Activated naive CD4-positive, alpha-beta T cell treated with anti-CD3 and anti-CD28 coated beads, Interleukin-2, amount 10 ng/mL, durations not matched to agents 7 days and 5 days (primary cell): ENCODE measurements at regions not wholly inside any gene's neighbourhood (a gene's known extent, or its start where the extent isn't known, plus 50 kb on each side); places are given as distances from the start of the nearest gene placed in this dataset.

Source experiments
- CTCF ChIA-PET: fragments of 350-600 bp; sonication (Branson Sonifier 250); formaldehyde crosslinking; loops from one replicate; lab custom pipeline; 2021; ENCODE audit warnings: antibody characterized with exemption; lab: Charles Lee
- DNase-seq: peaks from one replicate; pipeline ENCODE4 v3.0.0-alpha.2; 2020
- H3K27ac Mint-ChIP-seq: one replicate; pipeline ENCODE4 v1.8.0; 2021; ENCODE audit warnings: mild to moderate bottlenecking, moderate library complexity, mixed read lengths
- H3K27me3 Mint-ChIP-seq: one replicate; pipeline ENCODE4 v1.8.0; 2021; ENCODE audit warnings: mild to moderate bottlenecking, mixed read lengths
- H3K36me3 Mint-ChIP-seq: one replicate; pipeline ENCODE4 v1.8.0; 2021; ENCODE audit warnings: mixed read lengths
- H3K4me1 Mint-ChIP-seq: one replicate; pipeline ENCODE4 v1.8.0; 2021; ENCODE audit warnings: mixed read lengths
- H3K4me3 Mint-ChIP-seq: one replicate; pipeline ENCODE4 v1.8.0; 2021; ENCODE audit warnings: mild to moderate bottlenecking, moderate library complexity, mixed read lengths
- H3K9me3 Mint-ChIP-seq: one replicate; pipeline ENCODE4 v1.8.0; 2021; ENCODE audit warnings: mixed read lengths

- CTCF ChIA-PET = no interaction called here
- no peaks in the 10 kb centered on the region for H3K36me3 Mint-ChIP-seq
Measured at GRCh38 chr2:216320852-216321251, 51.4 kb downstream of the MARCHF4 start.

GRCh38 chr2:216319771-216320170 is 52.5 kb downstream of the MARCHF4 start:
- no peaks in the 10 kb centered on the region for H3K4me1 Mint-ChIP-seq
- no peak overlapping the region for H3K27ac Mint-ChIP-seq

More at GRCh38 chr2:216320852-216321251, 51.4 kb downstream of the MARCHF4 start:
- Mint-ChIP-seq H3K27ac (no peak overlapping the region), H3K4me3 (no peak overlapping the region), H3K9me3 (no peaks in the 10 kb centered on the region), H3K27me3 (peaks cover 8% of the 10 kb centered on the region), H3K4me1 (no peaks in the 10 kb centered on the region)
- no peak for DNase-seq

DNA sequence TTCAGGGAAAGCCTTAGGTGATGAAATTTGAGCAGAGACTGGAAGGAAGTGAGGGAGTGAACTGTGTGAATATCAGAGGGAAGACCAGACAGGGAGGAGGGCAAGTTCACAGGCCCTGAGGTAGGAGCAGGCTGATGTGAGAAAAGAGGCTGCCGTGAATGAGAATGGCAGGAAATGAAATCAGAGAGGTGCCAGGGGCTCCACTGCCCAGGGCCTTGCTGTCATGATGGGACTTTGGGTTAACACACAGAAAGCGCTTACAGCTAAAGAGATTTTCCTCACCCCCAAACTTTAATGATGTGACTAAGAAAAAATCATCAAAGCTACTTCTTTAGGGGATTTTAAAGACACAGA is 53.8 kb downstream of the MARCHF4 start:
- Mint-ChIP-seq H3K36me3 (no peaks in the 10 kb centered on the region), H3K27ac (no peak overlapping the region), H3K4me1 (no peaks in the 10 kb centered on the region), H3K4me3 (no peak overlapping the region), H3K9me3 (no peaks in the 10 kb centered on the region), H3K27me3 (peaks cover 10% of the 10 kb centered on the region)
- DNase-seq = no peak
- CTCF ChIA-PET = no interaction called here

More at GRCh38 chr2:216319771-216320170, 52.5 kb downstream of the MARCHF4 start:
- no peak for DNase-seq
- H3K36me3 Mint-ChIP-seq = no peaks in the 10 kb centered on the region
- peaks cover 10% of the 10 kb centered on the region for H3K27me3 Mint-ChIP-seq
- no peaks in the 10 kb centered on the region for H3K9me3 Mint-ChIP-seq
- CTCF ChIA-PET = no interaction called here
- H3K4me3 Mint-ChIP-seq = no peak overlapping the region

DNA sequence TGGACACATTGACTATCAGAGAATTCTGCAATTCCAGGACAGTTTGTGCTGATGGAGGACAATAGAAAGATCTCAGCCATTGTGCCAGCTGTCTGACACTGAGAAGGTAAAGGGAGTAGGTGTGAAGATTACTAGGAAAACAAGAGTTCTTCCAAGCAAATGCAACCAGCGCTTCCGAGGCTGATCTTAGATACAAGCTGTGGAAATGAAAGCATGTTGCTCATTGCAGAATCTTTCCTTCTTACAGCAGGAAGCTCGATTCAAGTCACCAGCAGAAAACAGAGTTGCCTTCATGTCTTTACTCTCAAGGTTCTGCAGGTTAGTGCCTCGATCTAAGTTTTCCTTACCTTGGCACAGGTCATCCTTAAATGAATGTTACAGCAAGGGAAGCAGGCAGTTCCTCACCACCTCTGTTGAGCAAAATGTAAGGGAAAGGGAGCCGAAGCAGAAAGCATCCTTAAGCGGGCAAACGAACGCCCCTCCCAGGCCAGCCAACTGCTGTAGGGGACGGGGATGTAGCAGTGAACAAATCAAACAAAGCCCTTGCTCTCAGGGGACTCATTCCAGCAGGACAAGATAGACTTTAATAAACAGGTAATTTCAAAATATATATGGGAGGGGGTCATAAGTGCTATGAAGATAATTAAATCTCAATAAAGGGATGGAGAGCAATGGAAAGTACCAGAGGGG is 54.3 kb downstream of the MARCHF4 start:
- DNase-seq = no peak
- H3K4me1 Mint-ChIP-seq = no peaks in the 10 kb centered on the region
- H3K27ac Mint-ChIP-seq = no peak overlapping the region
- CTCF ChIA-PET = no interaction called here
- H3K36me3 Mint-ChIP-seq = no peaks in the 10 kb centered on the region
- peaks cover 10% of the 10 kb centered on the region for H3K27me3 Mint-ChIP-seq
- H3K4me3 Mint-ChIP-seq = no peak overlapping the region
- no peaks in the 10 kb centered on the region for H3K9me3 Mint-ChIP-seq

DNA sequence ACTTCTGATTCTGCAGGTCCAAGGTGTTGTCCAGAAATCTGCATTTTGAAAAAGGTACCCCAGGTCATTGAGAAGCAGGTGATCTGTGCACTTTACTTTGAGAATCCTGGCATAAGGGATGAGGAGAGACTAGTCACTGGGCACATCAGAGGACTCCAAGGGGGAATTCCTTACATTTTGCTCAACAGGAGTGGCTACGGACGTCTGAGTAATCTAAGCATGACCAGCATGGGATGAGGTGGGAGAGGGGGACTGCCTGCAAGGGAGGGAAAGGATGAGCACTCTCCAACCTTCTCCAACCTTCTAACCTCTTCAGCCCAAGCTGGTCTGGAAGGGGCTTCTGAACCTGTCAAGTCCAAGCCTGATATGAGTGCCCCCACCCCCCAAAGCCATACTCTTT is 55.5 kb downstream of the MARCHF4 start:
- Mint-ChIP-seq H3K36me3 (no peaks in the 10 kb centered on the region), H3K4me3 (no peak overlapping the region), H3K4me1 (no peaks in the 10 kb centered on the region), H3K9me3 (no peaks in the 10 kb centered on the region), H3K27me3 (peaks cover 10% of the 10 kb centered on the region), H3K27ac (no peak overlapping the region)
- no peak for DNase-seq
- CTCF ChIA-PET = interaction anchor here (0.7 kb wide), 1 partner anchor 34 kb away, joined by 3 read pairs; no protein-coding TSS in a partner anchor

- no peaks in the 10 kb centered on the region for H3K4me1 Mint-ChIP-seq
- H3K27me3 Mint-ChIP-seq = peaks cover 10% of the 10 kb centered on the region
- no peaks in the 10 kb centered on the region for H3K9me3 Mint-ChIP-seq
- CTCF ChIA-PET = no interaction called here
- no peaks in the 10 kb centered on the region for H3K36me3 Mint-ChIP-seq
- no peak overlapping the region for H3K4me3 Mint-ChIP-seq
- DNase-seq = no peak
- no peak overlapping the region for H3K27ac Mint-ChIP-seq
Measured at GRCh38 chr2:216315802-216316603, 56.3 kb downstream of the MARCHF4 start.

DNA sequence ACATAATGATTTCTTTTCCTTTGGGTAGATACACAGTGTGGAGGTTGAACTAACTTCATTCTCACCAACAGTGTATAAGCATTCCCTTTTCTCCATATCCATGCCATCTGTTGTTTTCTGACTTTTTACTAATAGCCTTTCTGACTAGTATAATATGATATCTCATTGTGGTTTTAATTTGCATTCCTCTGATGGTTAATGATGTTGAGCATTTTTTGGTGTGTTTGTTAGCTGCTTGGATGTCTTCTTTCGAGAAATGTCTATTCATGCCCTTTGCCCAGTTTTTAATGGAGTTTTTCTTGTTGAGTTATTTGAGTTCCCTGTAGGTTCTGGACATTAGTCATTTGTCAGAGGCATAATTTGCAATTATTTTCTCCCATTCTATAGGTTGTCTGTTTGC is 59.8 kb downstream of the MARCHF4 start:
- H3K27me3 Mint-ChIP-seq = peaks cover 10% of the 10 kb centered on the region
- CTCF ChIA-PET = no interaction called here
- H3K36me3 Mint-ChIP-seq = no peaks in the 10 kb centered on the region
- no peak overlapping the region for H3K27ac Mint-ChIP-seq
- DNase-seq = no peak
- no peak overlapping the region for H3K4me3 Mint-ChIP-seq
- no peaks in the 10 kb centered on the region for H3K9me3 Mint-ChIP-seq
- no peaks in the 10 kb centered on the region for H3K4me1 Mint-ChIP-seq

DNA sequence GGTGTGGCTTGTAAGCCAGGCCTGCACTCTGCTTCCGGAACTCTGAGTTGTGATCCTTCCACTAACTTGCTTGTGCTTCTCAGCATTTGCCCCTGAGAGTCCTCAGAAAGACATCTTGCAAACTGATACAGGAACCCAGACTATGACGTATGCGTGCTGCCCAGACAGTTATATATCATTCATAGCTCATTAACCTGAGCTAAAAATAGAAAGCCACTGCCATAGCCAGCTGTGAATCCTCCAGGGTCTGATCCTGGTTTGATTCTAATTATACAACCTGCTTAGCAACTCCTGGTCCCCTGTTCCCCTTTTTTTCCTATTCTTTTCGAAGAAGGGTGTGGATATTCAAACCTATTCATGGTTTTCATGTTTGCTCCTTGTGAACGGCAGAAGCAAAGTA is 63.7 kb downstream of the MARCHF4 start:
- H3K27ac Mint-ChIP-seq = no peak overlapping the region

GRCh38 chr2:216307496-216307895 is 64.8 kb downstream of the MARCHF4 start:
- no peaks in the 10 kb centered on the region for H3K27me3 Mint-ChIP-seq
- CTCF ChIA-PET = no interaction called here
- no peaks in the 10 kb centered on the region for H3K4me1 Mint-ChIP-seq
- no peak overlapping the region for H3K27ac Mint-ChIP-seq
- H3K9me3 Mint-ChIP-seq = no peaks in the 10 kb centered on the region
- no peak overlapping the region for H3K4me3 Mint-ChIP-seq
- H3K36me3 Mint-ChIP-seq = no peaks in the 10 kb centered on the region
- no peak for DNase-seq

More for the DNA sequence above, 63.7 kb downstream of the MARCHF4 start:
- no peaks in the 10 kb centered on the region for H3K27me3 Mint-ChIP-seq
- H3K4me1 Mint-ChIP-seq = no peaks in the 10 kb centered on the region
- H3K4me3 Mint-ChIP-seq = no peak overlapping the region
- no peaks in the 10 kb centered on the region for H3K36me3 Mint-ChIP-seq
- CTCF ChIA-PET = no interaction called here
- H3K9me3 Mint-ChIP-seq = no peaks in the 10 kb centered on the region
- no peak for DNase-seq

DNA sequence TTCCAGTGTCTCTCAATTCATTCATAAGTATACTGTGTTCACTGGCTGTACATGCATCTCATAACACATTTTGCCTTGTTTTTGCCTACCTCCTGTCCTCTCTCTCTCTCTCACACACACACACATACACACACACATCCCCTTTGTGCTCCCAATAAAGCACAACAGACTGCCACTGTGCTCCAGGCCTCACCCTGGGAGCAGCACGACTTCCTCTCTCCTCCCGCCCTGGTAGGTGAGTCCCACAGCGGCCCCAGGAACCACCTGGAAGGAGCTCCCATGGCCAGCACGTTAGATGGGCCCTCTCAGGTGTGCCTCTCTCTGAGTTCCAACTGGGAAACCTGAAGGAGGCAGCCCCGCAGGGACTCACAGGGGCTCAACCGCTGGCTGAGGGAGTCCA is 65.4 kb downstream of the MARCHF4 start:
- no peak for DNase-seq
- Mint-ChIP-seq H3K27ac (no peak overlapping the region), H3K36me3 (no peaks in the 10 kb centered on the region), H3K4me1 (no peaks in the 10 kb centered on the region), H3K4me3 (no peak overlapping the region), H3K27me3 (no peaks in the 10 kb centered on the region), H3K9me3 (no peaks in the 10 kb centered on the region)
- CTCF ChIA-PET = no interaction called here

DNA sequence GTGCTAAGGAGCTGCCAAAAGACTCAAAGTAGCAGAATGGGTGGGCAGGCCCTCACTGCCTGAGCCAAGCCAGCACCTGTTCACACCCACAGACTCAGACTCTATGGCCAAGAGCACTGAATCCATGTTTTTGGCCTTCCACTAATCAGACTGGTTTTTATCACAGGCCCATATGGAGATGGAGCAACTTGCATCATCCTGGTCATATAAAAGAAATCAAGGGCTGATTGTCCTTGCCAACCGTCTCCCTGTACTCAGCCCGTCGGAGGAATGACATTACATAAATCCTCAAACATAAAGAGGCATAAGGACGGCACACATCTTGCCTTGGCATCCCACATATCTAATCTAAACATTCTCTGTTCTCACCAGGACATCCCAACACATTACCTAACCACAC is 66.7 kb downstream of the MARCHF4 start:
- Mint-ChIP-seq H3K36me3 (no peaks in the 10 kb centered on the region), H3K27ac (no peak overlapping the region), H3K4me3 (no peak overlapping the region), H3K27me3 (no peaks in the 10 kb centered on the region), H3K4me1 (no peaks in the 10 kb centered on the region), H3K9me3 (no peaks in the 10 kb centered on the region)
- DNase-seq = no peak
- CTCF ChIA-PET = no interaction called here

GRCh38 chr2:216302981-216303676 is 69.2 kb downstream of the MARCHF4 start:
- Mint-ChIP-seq H3K4me1 (no peaks in the 10 kb centered on the region), H3K36me3 (no peaks in the 10 kb centered on the region), H3K27me3 (peaks cover 4% of the 10 kb centered on the region), H3K27ac (no peak overlapping the region), H3K9me3 (no peaks in the 10 kb centered on the region), H3K4me3 (no peak overlapping the region)
- CTCF ChIA-PET = interaction anchor here (1.5 kb wide), 1 partner anchor 20 kb away, joined by 4 read pairs; no protein-coding TSS in a partner anchor
- DNase-seq = no peak

GRCh38 chr2:216300906-216301305 is 71.4 kb downstream of the MARCHF4 start:
- CTCF ChIA-PET = interaction anchor here (0.7 to 2.2 kb wide), 2 partner anchors 17 to 18 kb away, joined by 3 to 6 read pairs; no protein-coding TSS in a partner anchor
- no peaks in the 10 kb centered on the region for H3K9me3 Mint-ChIP-seq

GRCh38 chr2:216299588-216299987 is 72.7 kb downstream of the MARCHF4 start:
- H3K36me3 Mint-ChIP-seq = no peaks in the 10 kb centered on the region
- H3K27ac Mint-ChIP-seq = no peak overlapping the region
- H3K4me1 Mint-ChIP-seq = peaks cover 11% of the 10 kb centered on the region
- H3K27me3 Mint-ChIP-seq = peaks cover 4% of the 10 kb centered on the region
- no peaks in the 10 kb centered on the region for H3K9me3 Mint-ChIP-seq
- H3K4me3 Mint-ChIP-seq = no peak overlapping the region
- CTCF ChIA-PET = interaction anchor here (2.2 kb wide), 1 partner anchor 15 kb away, joined by 6 read pairs; no protein-coding TSS in a partner anchor
- DNase-seq = no peak

More at GRCh38 chr2:216300906-216301305, 71.4 kb downstream of the MARCHF4 start:
- Mint-ChIP-seq H3K27ac (no peak overlapping the region), H3K36me3 (no peaks in the 10 kb centered on the region), H3K4me3 (no peak overlapping the region), H3K27me3 (peaks cover 4% of the 10 kb centered on the region), H3K4me1 (peaks cover 11% of the 10 kb centered on the region)
- no peak for DNase-seq
